HUDEP-2 (cell line): ENCODE measurements at regions not wholly inside any gene's neighbourhood (a gene's known extent, or its start where the extent isn't known, plus 50 kb on each side); places are given as distances from the start of the nearest gene placed in this dataset.

Source experiments
- DNase-seq, 76 experiments: peaks; one replicate each; lab custom pipeline; 2025; ENCODE audit not compliant: unreplicated experiment in 76 of 76; lab: John Stamatoyannopoulos, UW

DNA sequence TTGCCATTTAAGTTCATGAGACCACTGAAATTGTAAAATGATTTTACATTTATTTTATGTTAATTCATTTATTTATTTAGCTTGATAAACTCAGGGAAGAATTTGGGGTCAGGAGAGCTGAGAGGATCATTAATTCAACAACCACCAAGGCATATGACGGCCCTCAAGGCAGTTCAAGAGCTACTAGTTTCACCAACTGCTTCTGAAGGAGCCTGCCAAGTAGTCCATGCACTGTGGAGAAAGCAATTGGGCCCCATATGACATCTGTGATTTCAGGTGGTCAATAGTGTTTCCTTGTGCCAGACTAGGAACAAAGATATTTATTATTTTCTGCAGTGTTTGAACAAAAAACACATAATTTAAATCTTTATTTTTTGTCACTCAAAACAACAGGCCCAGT lies 236.4 kb downstream of the CASP12 start:
- DNase-seq = no peak

DNA sequence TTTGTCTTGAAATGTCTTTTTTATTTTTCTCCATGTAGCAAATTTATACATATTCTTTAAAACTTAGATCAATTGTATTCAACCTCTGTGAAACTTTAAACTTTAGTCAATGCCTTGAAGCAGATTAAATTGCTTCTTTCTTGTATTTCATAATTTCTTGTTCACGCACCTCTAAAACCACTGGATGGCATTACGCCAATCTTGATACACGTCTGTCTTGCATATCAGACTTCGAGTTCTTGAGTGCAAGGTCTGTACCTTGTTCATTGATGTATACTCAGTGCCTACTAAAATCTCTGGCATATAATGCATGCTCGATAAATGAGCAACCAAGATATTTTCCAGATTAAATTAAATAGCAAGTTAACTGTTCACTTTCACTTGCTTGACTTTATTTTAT lies 236.8 kb downstream of the CASP12 start:
- peak in 5 of 76 experiments; percentile 1 to 7 (median 2) for DNase-seq

DNA sequence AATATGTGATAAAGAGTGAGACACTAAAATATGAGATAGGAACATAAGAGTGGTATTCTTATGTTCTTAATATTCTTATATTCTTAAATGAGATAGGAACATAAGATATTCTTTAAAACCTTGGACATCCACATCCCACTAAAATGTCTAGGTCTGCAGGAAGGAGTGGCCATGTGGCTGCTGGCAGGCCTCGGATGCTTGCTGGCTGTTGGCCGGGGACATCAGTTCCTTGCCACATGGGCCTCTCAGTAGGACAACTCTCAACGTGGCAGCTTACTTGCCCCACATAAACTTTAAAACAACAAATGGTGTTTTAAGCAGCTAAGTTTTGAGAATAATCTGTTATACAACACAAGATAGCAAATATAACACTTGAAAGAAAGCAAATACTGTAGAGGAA lies 240.1 kb downstream of the CASP12 start:
- DNase-seq = no peak

DNA sequence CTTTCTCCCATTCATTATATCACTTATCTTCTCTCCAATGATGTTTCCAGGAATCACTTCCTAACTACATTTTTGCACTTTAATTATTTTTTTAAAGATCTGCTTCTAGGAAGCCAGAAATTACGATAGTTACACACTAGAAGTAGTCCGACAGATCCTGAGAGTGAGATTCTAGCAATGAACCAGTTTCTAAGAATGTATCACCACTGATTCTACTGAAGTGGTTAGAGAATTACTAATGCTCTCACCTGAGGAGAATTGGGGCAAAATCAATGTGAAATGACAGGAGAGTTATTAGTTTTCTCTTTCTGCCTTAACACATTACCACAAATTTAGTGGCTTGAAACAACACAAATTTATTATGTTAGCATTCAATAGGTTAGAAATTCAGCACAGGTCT lies 241.2 kb downstream of the CASP12 start:
- no peak for DNase-seq

DNA sequence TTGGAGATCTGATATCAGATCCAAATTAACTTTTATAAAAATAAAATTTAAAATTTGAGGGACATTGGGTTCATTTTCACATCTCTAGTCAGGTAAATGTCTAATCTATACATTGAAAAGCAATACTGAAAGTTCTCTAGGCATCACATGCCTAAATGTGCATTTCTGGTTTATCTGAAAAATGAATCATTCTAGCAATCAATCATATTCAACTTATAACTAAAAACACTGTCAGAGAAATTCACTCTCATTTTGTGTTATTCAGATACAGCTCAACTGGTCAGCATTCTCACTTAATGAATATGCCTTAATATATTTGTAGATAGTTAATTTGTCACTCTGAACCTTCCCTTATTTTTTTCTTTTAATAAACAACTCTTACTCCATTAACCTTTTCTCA lies 243.2 kb downstream of the CASP12 start:
- no peak for DNase-seq

DNA sequence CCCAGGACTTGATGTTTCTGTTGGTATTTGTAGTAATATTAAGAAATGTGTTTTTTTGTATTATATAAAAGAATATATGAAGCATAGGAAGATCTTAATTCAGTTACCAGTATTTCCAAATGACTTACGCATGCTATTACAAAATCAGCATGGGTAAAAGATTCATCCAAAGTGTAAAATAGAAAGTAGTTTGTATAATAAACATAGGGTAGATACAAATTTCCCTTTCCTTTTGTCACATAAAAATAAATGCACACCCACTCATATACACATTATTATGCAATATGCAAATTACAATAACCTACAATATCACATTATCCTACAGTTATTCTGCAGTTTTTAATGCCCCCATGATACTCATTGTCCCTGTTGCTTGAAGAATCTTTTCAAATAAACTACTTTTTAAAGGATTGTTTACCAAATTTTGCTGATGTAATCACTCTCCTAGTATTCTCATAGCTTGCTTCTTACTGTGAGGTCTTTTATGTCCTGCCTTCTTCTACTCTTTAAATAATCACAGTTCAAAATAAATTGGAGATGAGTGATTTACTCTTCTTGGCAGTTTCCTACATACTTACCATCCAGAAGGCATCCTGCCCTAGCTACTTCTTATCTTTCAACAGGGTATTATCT lies 244.0 kb downstream of the CASP12 start:
- no peak for DNase-seq

DNA sequence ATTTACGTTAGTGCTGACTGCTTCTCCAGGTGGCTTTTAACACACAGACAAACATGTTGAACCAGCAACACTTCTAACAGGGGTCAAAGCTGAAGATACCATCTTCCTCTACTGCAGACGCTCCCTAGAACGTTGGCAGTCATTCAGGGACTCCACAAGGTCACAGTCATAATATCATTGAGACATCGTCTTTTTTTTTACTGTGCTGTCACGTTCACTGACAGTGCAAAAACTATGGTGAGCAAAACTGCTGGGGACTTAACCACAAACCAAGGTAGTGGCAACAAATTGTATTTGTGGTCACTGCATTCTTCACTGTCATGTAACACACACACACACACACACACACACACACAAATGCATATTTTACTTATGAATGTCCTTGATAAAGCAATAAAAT lies 244.9 kb downstream of the CASP12 start:
- peak in 24 of 76 experiments; percentile 0 to 69 (median 32) for DNase-seq

DNA sequence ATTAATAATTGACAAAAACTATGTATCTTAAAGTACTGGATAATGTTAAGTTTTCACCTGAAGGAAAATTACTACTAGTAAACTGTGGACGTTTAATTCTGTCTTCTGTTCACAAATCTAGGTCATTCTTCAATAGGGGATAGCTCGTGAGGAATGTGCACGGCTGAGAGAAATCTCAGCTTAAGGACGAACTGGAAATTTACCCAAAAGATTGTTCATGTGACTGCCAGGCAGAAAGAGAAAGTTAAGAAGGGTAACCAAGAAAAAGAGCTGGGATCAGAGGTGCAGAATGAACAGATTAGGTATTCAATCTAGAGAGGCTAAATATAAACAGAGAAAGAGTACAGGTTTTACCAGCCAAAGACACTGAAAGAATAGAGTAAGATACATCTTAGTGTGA lies 245.3 kb downstream of the CASP12 start:
- no peak for DNase-seq

DNA sequence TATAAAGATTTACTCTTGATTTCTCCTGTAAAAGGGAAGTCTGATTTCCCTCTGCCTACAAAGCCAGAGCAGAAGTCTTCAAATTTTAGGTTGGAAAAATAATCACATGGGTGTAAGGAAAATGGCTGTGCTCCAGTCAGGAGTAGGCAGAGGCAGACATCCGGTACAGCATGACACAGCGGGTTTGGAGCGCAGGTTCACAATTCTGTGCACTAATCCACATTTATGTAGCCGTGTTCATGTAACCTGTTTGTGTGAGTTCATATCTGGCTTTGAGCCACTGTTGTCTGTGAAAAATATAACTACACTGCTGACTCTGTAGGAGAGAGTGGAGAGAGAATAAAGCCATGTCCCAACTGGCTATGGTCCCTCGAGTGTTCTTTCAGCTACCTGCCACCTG lies 248.0 kb downstream of the CASP12 start:
- DNase-seq = no peak

DNA sequence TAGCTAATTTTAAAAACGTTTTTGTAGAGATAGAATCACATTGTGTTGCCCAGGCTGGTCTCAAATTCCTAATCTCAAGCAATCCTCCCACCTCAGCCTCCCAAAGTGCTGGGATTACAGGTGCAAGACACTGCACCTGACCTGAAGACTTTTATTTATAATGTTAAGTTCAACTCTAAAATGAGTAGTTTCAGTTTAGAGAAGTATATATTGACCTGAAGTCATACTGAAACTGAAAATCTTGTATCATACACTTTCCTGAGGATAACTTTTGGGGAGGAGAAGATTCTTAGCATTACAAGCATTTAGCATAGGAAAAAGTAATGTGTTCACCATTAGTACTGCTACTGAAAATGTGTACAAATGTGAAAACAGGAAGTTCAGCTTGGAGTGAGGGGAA lies 249.3 kb downstream of the CASP12 start:
- DNase-seq = no peak

DNA sequence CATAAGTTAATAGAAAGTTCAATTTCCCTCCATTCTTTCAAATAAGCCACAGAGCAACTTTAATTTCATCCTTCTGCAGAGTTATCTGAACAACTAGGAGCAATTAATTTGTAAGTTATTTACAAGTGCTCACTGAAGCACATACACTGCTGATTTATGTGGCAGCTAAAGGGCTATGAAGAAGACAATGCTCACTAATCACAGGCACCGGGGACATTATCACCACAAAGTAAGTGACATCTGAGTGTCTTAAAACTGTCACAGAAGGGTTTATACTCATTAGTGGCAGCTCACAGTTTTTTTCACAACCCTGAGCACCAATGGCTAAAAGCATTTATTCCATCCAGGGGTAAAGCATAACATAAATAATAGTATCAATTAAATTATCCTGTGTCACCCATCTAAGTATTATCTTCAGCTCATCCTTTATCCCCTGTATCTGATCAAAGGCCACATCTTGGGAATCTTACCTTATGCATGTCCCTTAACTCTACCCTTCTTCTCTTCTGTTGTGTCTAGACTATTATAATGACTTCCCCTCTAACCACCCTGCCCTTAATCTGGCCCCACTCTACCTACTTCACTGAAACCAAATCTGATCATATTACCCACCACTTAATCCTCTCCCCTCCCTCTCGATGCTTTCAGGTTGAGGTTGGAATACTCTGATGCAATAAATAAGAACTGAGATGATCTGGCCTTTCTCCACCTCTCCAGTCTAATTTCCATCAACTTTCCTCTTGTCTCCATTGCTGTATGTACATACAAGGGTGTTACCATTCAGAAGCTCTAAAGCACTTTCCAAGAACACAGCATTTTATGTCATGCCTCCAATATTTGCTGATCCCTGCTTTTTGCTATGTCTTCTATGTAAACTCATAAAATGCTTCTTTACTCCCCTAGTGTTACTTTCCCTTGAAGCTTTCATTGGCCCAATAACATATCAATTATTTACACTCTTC lies 252.7 kb downstream of the CASP12 start:
- no peak for DNase-seq

DNA sequence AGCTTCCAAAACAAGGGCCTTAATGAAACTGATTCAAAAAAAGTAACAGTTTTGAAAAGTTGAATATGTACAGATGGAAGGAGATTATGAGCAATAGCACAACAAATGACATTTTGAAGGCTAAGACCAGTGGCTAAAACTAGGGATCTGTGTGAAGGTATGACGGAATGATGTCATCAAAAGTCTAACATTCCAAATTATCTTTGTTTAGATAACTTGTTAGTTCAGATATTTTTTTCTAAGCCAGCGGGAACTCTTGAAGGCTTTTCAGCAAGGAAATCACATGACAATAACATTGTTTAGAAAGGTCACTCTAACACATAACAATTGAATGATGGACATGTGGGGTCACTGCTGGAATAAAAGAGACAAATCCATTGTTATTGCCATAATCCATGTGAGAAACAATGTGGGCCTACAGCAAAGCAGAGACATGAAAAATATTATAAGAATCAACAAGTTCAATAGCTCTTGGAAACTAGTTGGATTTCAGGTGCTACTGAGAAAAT lies 260.5 kb downstream of the CASP12 start:
- DNase-seq = no peak

DNA sequence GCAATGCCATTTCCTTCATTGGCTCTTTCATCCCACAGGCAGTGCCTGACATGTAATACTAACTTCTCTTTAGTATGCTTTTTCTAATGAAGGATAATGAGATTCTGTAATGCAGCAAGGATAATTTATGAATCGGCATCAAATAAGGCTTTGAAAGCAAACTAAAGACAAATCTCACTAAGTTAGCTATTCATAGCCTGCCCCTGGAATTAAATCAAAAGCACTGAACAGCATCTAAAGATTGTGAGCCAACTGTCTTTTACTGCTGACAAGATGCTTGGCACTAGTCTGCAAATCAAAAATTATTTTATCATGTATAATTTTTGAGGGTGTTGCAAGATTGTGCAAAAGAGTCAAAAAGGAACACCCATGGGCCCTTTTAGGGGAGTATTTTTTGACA lies 265.0 kb downstream of the CASP12 start:
- DNase-seq = no peak

DNA sequence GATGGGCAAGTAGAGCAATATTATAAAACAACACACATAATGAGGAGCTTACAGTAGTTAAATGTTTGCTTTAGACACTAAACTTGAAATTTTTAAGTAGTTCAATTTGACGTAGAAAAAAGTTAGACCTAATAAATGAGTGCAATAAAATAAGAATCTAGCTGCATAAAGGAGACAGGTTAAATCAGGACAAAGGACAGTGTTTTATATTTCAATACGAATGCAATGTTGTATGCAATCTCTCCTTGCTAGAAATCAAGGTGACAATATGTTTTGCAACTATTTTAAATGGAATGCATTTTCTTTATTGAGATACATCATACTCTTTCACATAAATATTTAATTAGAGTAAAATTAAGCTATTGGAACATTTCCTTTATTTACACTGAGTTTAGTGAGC lies 267.9 kb downstream of the CASP12 start:
- DNase-seq = no peak

DNA sequence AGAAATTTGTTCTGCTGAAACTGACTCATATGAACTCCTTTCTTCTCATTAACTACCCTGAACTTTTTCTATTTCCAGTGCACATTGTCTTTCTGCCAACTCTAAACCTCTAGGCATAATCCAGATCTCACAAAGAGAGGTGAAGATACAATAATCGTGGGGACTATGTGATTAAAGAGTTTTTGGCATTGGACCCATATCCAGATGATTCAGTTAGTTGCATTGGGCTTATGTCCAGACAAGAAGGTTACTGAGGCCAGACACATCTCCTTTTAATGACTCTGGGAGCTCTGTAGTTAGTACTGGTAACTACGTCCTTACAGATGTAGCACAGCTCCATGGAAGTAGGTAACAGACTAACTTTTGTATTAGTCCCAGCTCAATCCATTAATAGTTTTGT lies 273.0 kb downstream of the CASP12 start:
- peak in 39 of 76 experiments; percentile 2 to 87 (median 56) for DNase-seq

DNA sequence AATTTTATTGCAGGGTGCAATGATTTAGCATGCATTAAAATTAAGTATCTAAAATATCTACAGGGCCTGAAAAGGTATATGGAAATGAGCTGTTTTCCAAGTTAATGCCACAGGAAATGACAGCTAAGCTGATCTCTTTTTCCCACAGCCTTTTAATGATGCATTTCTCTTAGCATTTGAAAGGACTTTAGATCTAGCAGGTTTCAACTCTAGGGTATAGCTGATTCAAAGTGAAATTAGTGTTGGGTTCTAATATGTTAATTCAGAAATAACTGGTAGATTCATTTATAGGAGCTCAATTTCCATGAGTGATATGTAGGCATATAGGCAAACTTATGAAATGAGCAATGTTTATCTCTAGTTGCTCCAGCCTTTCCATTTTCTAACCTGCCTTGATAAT lies 274.2 kb downstream of the CASP12 start:
- DNase-seq = no peak

DNA sequence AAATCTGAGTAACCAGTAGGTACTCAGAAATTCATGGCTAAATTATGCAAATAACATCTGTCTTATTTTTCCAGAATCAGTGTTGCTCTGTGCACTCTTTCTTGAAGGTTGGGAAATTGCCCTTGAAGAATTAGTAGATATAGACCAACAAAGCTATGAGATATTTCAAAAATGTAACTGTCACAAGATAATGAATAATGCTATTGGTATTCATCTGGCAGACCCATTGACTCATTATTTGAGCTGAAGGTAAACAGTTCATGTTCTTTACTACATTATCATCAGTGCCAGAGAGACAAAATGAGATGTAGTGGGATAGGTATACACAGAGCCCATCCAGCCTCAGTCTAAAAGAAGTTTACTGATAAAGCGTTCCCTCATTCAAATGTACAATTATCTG lies 274.7 kb downstream of the CASP12 start:
- DNase-seq = no peak

DNA sequence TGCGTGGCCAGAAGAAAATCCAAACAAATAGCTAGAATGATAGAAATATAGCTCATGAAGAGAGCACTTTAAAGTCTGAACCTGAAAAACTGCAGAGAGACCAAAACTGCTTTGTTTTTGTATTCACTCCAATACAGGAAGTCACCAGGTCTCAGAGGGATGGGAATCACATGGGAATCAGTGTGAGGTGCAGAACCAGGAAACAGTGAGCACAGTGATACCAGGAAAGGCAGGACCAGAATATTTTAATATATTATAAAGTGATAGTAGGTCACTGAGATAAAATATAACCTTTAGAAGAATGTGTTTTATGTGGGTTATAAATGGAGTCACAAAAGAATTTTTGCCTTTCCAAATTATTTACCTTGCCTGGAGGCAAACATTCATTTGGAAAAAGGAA lies 277.3 kb downstream of the CASP12 start:
- no peak for DNase-seq

DNA sequence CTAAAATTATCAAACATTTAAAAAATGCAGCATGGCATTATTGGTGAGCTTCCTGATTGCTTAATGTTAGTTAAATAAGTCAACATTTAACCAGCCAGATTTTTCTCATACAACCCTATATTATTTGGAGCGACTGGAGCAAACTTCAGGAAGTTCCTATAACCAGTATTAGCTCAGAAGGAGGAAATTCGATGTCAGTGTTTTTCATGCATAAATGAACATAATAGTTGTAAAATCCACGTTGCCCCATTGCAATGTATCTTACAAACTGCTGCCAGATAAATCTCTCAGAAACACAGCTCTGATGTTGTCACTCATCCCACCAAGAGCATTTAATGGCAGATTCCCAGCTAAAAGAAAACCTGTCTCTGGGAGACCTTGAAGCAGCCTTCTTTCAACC lies 278.5 kb downstream of the CASP12 start:
- DNase-seq = no peak

DNA sequence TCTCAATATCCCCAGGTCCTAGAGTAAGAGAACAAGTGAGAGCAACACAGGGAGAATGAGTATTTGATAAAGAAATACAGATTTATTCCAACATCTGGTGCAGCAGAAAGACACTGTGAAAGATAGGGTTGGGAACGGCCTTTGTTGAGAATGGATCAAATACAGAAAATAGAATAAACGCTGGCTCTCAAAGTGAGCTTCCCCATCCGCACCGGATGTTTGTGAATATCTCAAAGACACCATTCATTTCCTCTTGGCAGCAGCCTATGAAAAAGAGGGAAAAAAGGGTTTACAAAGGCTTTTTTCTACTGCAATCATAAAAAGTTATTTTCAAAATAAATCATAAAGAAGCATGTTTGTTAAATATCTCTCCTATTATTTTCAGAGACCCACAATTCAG lies 279.3 kb downstream of the CASP12 start:
- DNase-seq = no peak

DNA sequence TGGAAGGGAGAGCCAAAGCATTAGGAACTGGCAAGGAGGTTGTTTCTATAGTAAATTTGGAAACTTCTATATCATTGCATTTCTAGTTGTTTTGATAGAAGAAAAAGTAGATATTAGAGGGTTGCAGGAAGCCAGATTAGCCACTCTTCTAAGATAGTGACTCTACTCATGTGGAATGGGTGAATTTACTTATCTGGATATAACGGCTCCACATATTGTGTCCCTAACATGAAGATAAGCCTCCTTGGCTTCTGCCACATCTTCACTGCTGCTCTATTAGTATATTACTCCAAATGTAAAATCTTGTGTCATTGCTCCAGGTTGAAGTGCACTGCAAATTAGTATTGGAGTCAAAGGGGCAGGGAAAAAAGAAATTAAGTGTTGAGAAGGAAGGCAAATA lies 283.3 kb downstream of the CASP12 start:
- DNase-seq = peak in 30 of 76 experiments; percentile 11 to 78 (median 39)

DNA sequence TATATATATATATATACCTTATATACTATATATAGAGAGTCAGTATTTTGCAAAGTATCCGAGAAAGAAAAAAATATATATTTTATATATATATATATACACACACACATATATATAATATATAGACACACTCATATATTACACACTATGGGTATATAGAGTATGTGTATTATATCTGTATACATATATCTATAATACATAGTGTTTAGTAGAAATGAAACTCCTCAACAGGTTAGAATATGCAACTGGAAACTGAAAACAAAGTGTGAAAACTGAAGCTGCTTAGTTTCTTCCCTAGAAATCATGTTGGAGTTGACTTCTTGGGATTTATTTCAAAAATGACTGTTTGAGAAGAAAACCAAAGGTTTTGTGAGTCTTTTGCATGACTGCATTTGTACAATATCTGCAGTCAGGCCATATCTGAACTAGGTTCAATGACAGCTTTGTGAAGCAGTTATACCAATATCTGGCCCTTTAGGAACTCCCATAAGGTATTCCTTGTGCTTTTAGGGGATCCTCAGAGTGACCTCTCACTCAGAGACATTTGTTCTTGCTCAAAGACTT lies 284.1 kb downstream of the CASP12 start:
- peak in 1 of 76 experiments; percentile 34 for DNase-seq
